HCT116 (cell line): ENCODE measurements at regions not wholly inside any gene's neighbourhood (a gene's known extent, or its start where the extent isn't known, plus 50 kb on each side); places are given as distances from the start of the nearest gene placed in this dataset.

Experiments
- ATAC-seq: fragments of 200-7000 bp; cut with Tn5 transposase; 2 replicates; pipeline ENCODE4 v1.9.1; 2020; ENCODE audit warnings: mild to moderate bottlenecking, moderate library complexity
- BruUV-seq: library from RNA; stranded (reverse); fragments of 400-500 nt; replicated peaks from 2 replicates; lab custom pipeline; 2021; lab: Mats Ljungman, UMichigan
- CTCF ChIA-PET: fragments of 300-600 bp; sonication (Branson Sonifier 250); formaldehyde crosslinking; loops from one replicate; lab custom pipeline; 2021; ENCODE audit warnings: antibody characterized with exemption; lab: Charles Lee
- POLR2A ChIA-PET: fragments of 300-600, 350-600 bp; sonication (Branson Sonifier 250); formaldehyde crosslinking; loops from one replicate; lab custom pipeline; 2021; ENCODE audit warnings: antibody characterized with exemption; lab: Charles Lee
- RAD21 ChIA-PET, 2 experiments: fragments of 300-600 bp; sonication (Branson Sonifier 250); formaldehyde crosslinking; loops; one replicate each; lab custom pipeline; 2023; ENCODE audit warnings: low total read pairs in 2 of 2; ENCODE audit not compliant: uncharacterized antibody in 2 of 2, unreplicated experiment in 2 of 2, low non-redundant PET in 1 of 2; lab: Charles Lee
- DNase-seq: peaks from one replicate; pipeline ENCODE4 v3.0.0-alpha.2; 2010; ENCODE audit warnings: low read depth, low spot score
- H2AFZ ChIP-seq: fragments of 200-600 bp; shearing (Covaris generic), sonication (generic); 2 replicates; pipeline ENCODE4 v1.6.1; 2017; ENCODE audit warnings: low read depth, mixed run types, mixed read lengths, antibody characterized with exemption, low read length; ENCODE audit not compliant: poor library complexity, severe bottlenecking
- H3K27ac ChIP-seq: 2 replicates; pipeline ENCODE4 v1.5.1; 2012; ENCODE audit warnings: low read depth, low read length
- H3K27me3 ChIP-seq: fragments of 200-600 bp; sonication (generic); 2 replicates; pipeline ENCODE4 v1.6.1; 2016; ENCODE audit warnings: mixed run types, low read length, mixed read lengths; ENCODE audit not compliant: insufficient read depth
- H3K36me3 ChIP-seq, 2 experiments: fragments of 200-500 bp in 1 of 2; fragments of 200-600 bp in 1 of 2; sonication (Bioruptor generic) in 1 of 2; sonication (generic) in 1 of 2; 2 replicates each; pipeline versions ENCODE4 v1.5.1 to v1.6.1; 2014 to 2016; ENCODE audit warnings: low read length in 2 of 2, inconsistent platforms in 1 of 2, mixed read lengths in 1 of 2, mixed run types in 1 of 2; ENCODE audit not compliant: insufficient read depth in 2 of 2, control insufficient read depth in 1 of 2
- H3K4me1 ChIP-seq, 2 experiments: fragments of 200-600 bp in 1 of 2; sonication (generic) in 1 of 2; 2 replicates each; pipeline versions ENCODE4 v1.5.1 to v1.6.1; 2012 to 2017; ENCODE audit warnings: low read length in 2 of 2, inconsistent platforms in 1 of 2, mild to moderate bottlenecking in 1 of 2, mixed read lengths in 1 of 2, mixed run types in 1 of 2, moderate library complexity in 1 of 2; ENCODE audit not compliant: insufficient read depth in 2 of 2, control insufficient read depth in 1 of 2
- H3K4me2 ChIP-seq: fragments of 200-600 bp; sonication (generic); 2 replicates; pipeline ENCODE4 v1.6.1; 2017; ENCODE audit warnings: mixed run types, low read length, mixed read lengths
- H3K4me3 ChIP-seq, 2 experiments: fragments of 200-600 bp in 1 of 2; sonication (generic) in 1 of 2; replicated peaks in 1 of 2; 2 replicates each; pipeline ENCODE4 v1.5.1; 2011 to 2016; ENCODE audit warnings: low read length in 2 of 2, control low read depth in 1 of 2, low read depth in 1 of 2, mild to moderate bottlenecking in 1 of 2, mixed read lengths in 1 of 2, mixed run types in 1 of 2
- H3K79me2 ChIP-seq: fragments of 200-600 bp; sonication (generic); 2 replicates; pipeline ENCODE4 v1.6.1; 2017; ENCODE audit warnings: mild to moderate bottlenecking, mixed run types, low read length, moderate library complexity, mixed read lengths; ENCODE audit not compliant: insufficient read depth
- H3K9ac ChIP-seq: fragments of 200-600 bp; sonication (generic); 2 replicates; pipeline ENCODE4 v1.6.1; 2016; ENCODE audit warnings: low read length, mixed read lengths
- H3K9me2 ChIP-seq: fragments of 200-600 bp; sonication (generic), shearing (Covaris generic); 2 replicates; pipeline ENCODE4 v1.6.1; 2017; ENCODE audit warnings: mixed run types, mild to moderate bottlenecking, moderate library complexity; ENCODE audit not compliant: insufficient read depth
- H3K9me3 ChIP-seq, 2 experiments: fragments of 200-500 bp in 1 of 2; fragments of 200-600 bp in 1 of 2; sonication (Bioruptor generic) in 1 of 2; sonication (generic) in 1 of 2; 2 replicates each; pipeline ENCODE4 v1.6.1; 2014 to 2017; ENCODE audit warnings: low read length in 2 of 2, mixed read lengths in 2 of 2, inconsistent platforms in 1 of 2, low read depth in 1 of 2, mild to moderate bottlenecking in 1 of 2, mixed run types in 1 of 2, moderate library complexity in 1 of 2; ENCODE audit not compliant: control insufficient read depth in 1 of 2, insufficient read depth in 1 of 2
- H4K20me1 ChIP-seq: fragments of 200-600 bp; sonication (generic), shearing (Covaris generic); 2 replicates; pipeline ENCODE4 v1.6.1; 2017; ENCODE audit warnings: mixed run types, mild to moderate bottlenecking, moderate library complexity; ENCODE audit not compliant: insufficient read depth
- CBX3 ChIP-seq: IDR thresholded peaks from 2 replicates; pipeline ENCODE4 v1.6.1; 2012; ENCODE audit warnings: low read depth
- CEBPB ChIP-seq: IDR thresholded peaks from 2 replicates; pipeline ENCODE4 v1.6.1; 2012; ENCODE audit warnings: low read depth
- EGR1 ChIP-seq: IDR thresholded peaks from 2 replicates; pipeline ENCODE4 v1.6.1; 2012; ENCODE audit warnings: low read depth
- ELF1 ChIP-seq: IDR thresholded peaks from 2 replicates; pipeline ENCODE4 v1.6.1; 2012; ENCODE audit warnings: low read depth, borderline replicate concordance
- EZH2 ChIP-seq: fragments of 200-600 bp; sonication (generic); IDR thresholded peaks from 2 replicates; pipeline ENCODE4 v1.6.1; 2017; ENCODE audit warnings: antibody characterized with exemption, mixed run types
- EZH2phosphoT487 ChIP-seq: fragments of 200-600 bp; IDR thresholded peaks from 2 replicates; pipeline ENCODE4 v1.6.1; 2018; ENCODE audit warnings: antibody characterized with exemption, borderline replicate concordance
- FOSL1 ChIP-seq: IDR thresholded peaks from 2 replicates; pipeline ENCODE4 v1.6.1; 2012; ENCODE audit warnings: low read depth
- JUND ChIP-seq: IDR thresholded peaks from 2 replicates; pipeline ENCODE4 v1.6.1; 2012
- POLR2A ChIP-seq: IDR thresholded peaks from 2 replicates; pipeline ENCODE4 v1.7.0; 2011; ENCODE audit warnings: borderline replicate concordance; ENCODE audit not compliant: insufficient read depth, insufficient read length; ENCODE audit errors: extremely low read depth
- POLR2AphosphoS5 ChIP-seq: IDR thresholded peaks from 2 replicates; pipeline ENCODE4 v1.6.1; 2011; ENCODE audit warnings: mild to moderate bottlenecking, low read depth, low read length, moderate library complexity
- RAD21 ChIP-seq: IDR thresholded peaks from 2 replicates; pipeline ENCODE4 v1.6.1; 2012; ENCODE audit warnings: low read depth, mild to moderate bottlenecking
- TCF7L2 ChIP-seq: IDR thresholded peaks from 2 replicates; pipeline ENCODE4 v1.7.0; 2011; ENCODE audit warnings: borderline replicate concordance, inconsistent platforms; ENCODE audit not compliant: insufficient read depth, insufficient read length; ENCODE audit errors: extremely low read depth
- ZFX ChIP-seq: fragments of 450-650 bp; IDR thresholded peaks from 2 replicates; pipeline ENCODE4 v1.6.1; 2017
- ZNF274 ChIP-seq: fragments of 200-500 bp; sonication (Bioruptor generic); IDR thresholded peaks from 2 replicates; pipeline ENCODE4 v1.6.1; 2014; ENCODE audit warnings: mild to moderate bottlenecking, low read depth, low read length, inconsistent platforms
- intact Hi-C: fragments of 100-400 bp; cut with micrococcal nuclease; formaldehyde crosslinking; loops from 2 replicates; pipeline ENCODE4 v1.10.0; 2022
- TF ChIP-seq, protein P1 (sequence below), 3 experiments: fragments of 200-600 bp in 1 of 3; sonication (generic) in 1 of 3; IDR thresholded peaks in 2 of 3; conservative IDR thresholded peaks in 1 of 3; 2 replicates each; pipeline ENCODE4 v1.5.1; 2012 to 2017; ENCODE audit warnings: low read depth in 2 of 3, low read length in 2 of 3, antibody characterized with exemption in 1 of 3, borderline replicate concordance in 1 of 3, control low read depth in 1 of 3, mild to moderate bottlenecking in 1 of 3, mixed read lengths in 1 of 3, mixed run types in 1 of 3, moderate library complexity in 1 of 3; ENCODE audit not compliant: insufficient read depth in 1 of 3
- TF ChIP-seq, protein P2 (sequence below): IDR thresholded peaks from 2 replicates; pipeline ENCODE4 v1.6.1; 2012; ENCODE audit warnings: low read depth

DNA sequence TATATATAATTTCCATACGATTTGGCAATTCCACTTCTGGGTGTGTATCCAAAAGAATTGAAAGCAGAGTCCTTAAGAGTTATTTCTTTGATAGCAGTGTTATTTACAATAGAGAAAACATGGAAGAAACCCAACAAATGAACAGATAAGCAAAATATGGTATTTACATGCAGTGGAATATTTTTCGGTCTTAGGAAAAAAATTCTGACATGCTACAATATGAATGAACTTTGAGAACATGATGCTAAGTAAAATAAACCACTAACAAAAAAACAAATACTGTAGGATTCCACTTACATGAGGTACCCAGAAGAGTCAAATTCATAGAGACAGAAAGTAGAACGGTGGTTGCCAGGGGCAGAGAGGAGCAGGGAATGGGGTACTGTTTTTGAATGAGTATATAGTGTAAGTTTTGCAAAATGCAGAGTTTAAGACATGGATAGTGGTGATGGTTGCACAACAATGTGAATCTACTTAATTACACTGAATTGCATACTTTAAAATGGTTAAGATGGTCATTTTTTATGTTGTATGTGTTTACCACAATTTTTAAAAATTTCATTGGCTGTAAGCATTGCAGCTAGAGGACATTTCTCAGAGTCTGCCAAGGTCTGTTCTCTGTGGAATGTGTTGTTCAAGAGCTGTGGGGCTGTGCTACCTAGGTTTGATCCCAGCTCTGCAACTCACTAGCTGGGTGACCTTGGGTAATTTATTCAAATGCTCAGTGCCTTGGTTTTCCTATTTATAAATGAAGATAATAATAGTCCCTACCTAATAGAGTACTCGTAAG lies 122.1 kb downstream of the MEX3B start:
- Histone ChIP-seq H3K4me2 (no peak overlapping the region), H3K36me3 (no peaks in the 10 kb centered on the region), H3K27me3 (no peaks in the 10 kb centered on the region), H2AFZ (no peak overlapping the region), H3K27ac (no peak overlapping the region), H4K20me1 (no peaks in the 10 kb centered on the region), H3K4me3 (no peak overlapping the region), H3K4me1 (no peaks in the 10 kb centered on the region), H3K79me2 (no peaks in the 10 kb centered on the region), H3K9me3 (no peaks in the 10 kb centered on the region), H3K9ac (no peak overlapping the region), H3K9me2 (no peaks in the 10 kb centered on the region)
- TF ChIP-seq ZNF274 (no peak), POLR2A (no peak), EZH2 (no peak), EGR1 (no peak)
- POLR2A ChIA-PET: no interaction called here
- DNase-seq: no peak
- BruUV-seq: no TSS peak
- no peak for ATAC-seq
- CTCF ChIA-PET: no interaction called here
- intact Hi-C loops: loop anchor here (10.0 kb wide), 1 partner anchor 369 kb away; no protein-coding TSS in a partner anchor
- RAD21 ChIA-PET: no interaction called here

DNA sequence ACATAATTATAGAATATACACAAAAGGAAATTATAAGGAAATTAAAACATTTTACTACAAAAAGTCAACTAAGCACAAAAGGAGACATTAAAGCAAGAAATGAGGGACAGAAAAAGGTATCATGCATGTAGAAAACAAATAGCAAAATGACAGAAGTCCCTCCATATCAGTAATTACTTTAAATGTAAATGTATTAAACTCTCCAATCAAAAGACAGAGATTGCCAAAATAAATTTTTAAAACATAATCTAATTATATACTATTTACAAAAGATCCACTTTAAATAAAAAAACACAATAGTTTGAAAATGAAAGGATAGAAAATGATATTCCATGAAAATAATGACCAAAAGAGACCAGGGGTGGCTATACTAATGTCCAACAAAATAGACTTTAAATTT lies 123.7 kb downstream of the MEX3B start:
- RAD21 ChIA-PET: no interaction called here
- TF ChIP-seq EZH2phosphoT487 (no peak), RAD21 (no peak), POLR2AphosphoS5 (no peak), JUND (no peak), FOSL1 (no peak), ELF1 (no peak), ZFX (no peak), POLR2A (no peak), CEBPB (no peak), CBX3 (no peak), TCF7L2 (no peak), EGR1 (no peak)
- TF ChIP-seq, protein P1, sequence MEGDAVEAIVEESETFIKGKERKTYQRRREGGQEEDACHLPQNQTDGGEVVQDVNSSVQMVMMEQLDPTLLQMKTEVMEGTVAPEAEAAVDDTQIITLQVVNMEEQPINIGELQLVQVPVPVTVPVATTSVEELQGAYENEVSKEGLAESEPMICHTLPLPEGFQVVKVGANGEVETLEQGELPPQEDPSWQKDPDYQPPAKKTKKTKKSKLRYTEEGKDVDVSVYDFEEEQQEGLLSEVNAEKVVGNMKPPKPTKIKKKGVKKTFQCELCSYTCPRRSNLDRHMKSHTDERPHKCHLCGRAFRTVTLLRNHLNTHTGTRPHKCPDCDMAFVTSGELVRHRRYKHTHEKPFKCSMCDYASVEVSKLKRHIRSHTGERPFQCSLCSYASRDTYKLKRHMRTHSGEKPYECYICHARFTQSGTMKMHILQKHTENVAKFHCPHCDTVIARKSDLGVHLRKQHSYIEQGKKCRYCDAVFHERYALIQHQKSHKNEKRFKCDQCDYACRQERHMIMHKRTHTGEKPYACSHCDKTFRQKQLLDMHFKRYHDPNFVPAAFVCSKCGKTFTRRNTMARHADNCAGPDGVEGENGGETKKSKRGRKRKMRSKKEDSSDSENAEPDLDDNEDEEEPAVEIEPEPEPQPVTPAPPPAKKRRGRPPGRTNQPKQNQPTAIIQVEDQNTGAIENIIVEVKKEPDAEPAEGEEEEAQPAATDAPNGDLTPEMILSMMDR (IDR thresholded peaks at IDR 0.05 in 2 of 3, conservative IDR thresholded peaks at IDR 0.05 in 1 of 3; ENCODE audit: borderline replicate concordance in 1 of 3, insufficient read depth in 1 of 3, low read depth in 2 of 3, low read length in 2 of 3): no peak
- TF ChIP-seq, protein P2, sequence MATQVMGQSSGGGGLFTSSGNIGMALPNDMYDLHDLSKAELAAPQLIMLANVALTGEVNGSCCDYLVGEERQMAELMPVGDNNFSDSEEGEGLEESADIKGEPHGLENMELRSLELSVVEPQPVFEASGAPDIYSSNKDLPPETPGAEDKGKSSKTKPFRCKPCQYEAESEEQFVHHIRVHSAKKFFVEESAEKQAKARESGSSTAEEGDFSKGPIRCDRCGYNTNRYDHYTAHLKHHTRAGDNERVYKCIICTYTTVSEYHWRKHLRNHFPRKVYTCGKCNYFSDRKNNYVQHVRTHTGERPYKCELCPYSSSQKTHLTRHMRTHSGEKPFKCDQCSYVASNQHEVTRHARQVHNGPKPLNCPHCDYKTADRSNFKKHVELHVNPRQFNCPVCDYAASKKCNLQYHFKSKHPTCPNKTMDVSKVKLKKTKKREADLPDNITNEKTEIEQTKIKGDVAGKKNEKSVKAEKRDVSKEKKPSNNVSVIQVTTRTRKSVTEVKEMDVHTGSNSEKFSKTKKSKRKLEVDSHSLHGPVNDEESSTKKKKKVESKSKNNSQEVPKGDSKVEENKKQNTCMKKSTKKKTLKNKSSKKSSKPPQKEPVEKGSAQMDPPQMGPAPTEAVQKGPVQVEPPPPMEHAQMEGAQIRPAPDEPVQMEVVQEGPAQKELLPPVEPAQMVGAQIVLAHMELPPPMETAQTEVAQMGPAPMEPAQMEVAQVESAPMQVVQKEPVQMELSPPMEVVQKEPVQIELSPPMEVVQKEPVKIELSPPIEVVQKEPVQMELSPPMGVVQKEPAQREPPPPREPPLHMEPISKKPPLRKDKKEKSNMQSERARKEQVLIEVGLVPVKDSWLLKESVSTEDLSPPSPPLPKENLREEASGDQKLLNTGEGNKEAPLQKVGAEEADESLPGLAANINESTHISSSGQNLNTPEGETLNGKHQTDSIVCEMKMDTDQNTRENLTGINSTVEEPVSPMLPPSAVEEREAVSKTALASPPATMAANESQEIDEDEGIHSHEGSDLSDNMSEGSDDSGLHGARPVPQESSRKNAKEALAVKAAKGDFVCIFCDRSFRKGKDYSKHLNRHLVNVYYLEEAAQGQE: no peak

More for the DNA sequence above, 123.7 kb downstream of the MEX3B start:
- H3K9me2 ChIP-seq: no peaks in the 10 kb centered on the region
- intact Hi-C loops: loop anchor here (10.0 kb wide), 1 partner anchor 367 kb away; no protein-coding TSS in a partner anchor
- ATAC-seq (no peak), DNase-seq (no peak)
- H3K9ac ChIP-seq: no peak overlapping the region
- H3K4me3 ChIP-seq: no peak overlapping the region
- H3K79me2 ChIP-seq: no peaks in the 10 kb centered on the region
- H2AFZ ChIP-seq: no peak overlapping the region
- H3K36me3 ChIP-seq: no peaks in the 10 kb centered on the region
- ChIA-PET POLR2A (no interaction called here), CTCF (no interaction called here)
- no peaks in the 10 kb centered on the region; a peak in 1 of 4 replicates for H3K9me3 ChIP-seq
- no peak overlapping the region for H3K27ac ChIP-seq
- no peak overlapping the region for H3K4me2 ChIP-seq
- BruUV-seq: no TSS peak
- no peaks in the 10 kb centered on the region for H4K20me1 ChIP-seq
- H3K27me3 ChIP-seq: no peaks in the 10 kb centered on the region
- H3K4me1 ChIP-seq: no peaks in the 10 kb centered on the region
